SK-N-MC (cell line): ENCODE measurements at regions not wholly inside any gene's neighbourhood (a gene's known extent, or its start where the extent isn't known, plus 50 kb on each side); places are given as distances from the start of the nearest gene placed in this dataset.

ENCODE experiments used
- EZH2 ChIP-seq: fragments of 200-600 bp; sonication (generic); IDR thresholded peaks from one replicate; pipeline ENCODE4 v1.6.1; 2017; ENCODE audit warnings: antibody characterized with exemption
- FOXP2 ChIP-seq: optimal IDR thresholded peaks from 2 replicates; pipeline ENCODE3; 2011; ENCODE audit warnings: mild to moderate bottlenecking, moderate library complexity; ENCODE audit not compliant: insufficient read depth; ENCODE audit errors: extremely low read length, control extremely low read depth
- POLR2AphosphoS5 ChIP-seq: IDR thresholded peaks from 2 replicates; pipeline ENCODE4 v1.6.1; 2012; ENCODE audit warnings: mild to moderate bottlenecking, low read depth, low read length, borderline replicate concordance

GRCh38 chr11:70908223-70908622 is 344.2 kb downstream of the SHANK2 start:
- TF ChIP-seq EZH2: no peak
- TF ChIP-seq POLR2AphosphoS5: no peak
- TF ChIP-seq FOXP2: no peak
